ENCODE measurements at regions not wholly inside any gene's neighbourhood (a gene's known extent, or its start where the extent isn't known, plus 50 kb on each side); places are given as distances from the start of the nearest gene placed in this dataset.
"Not testable (repeated sequence)": the region's sequence is repeated elsewhere in the genome, so short reads cannot be mapped to it uniquely, and the experiment has no call there.

GRCh38 chr6:68575765-68576439, 59.2 kb upstream of the ADGRB3 start:
- DNase-seq: no peak

- no peak for DNase-seq
Measured at GRCh38 chr6:68572975-68573374, 62.1 kb upstream of the ADGRB3 start.

- DNase-seq: no peak
Measured at GRCh38 chr6:68572525-68572924, 62.6 kb upstream of the ADGRB3 start.

- DNase-seq: peak; percentile 3
Measured at GRCh38 chr6:68559716-68560115, 75.4 kb upstream of the ADGRB3 start.

GRCh38 chr6:68559070-68559469, 76.0 kb upstream of the ADGRB3 start:
- DNase-seq: peak; percentile 1

- DNase-seq: no peak
Measured at GRCh38 chr6:68546620-68547019, 88.5 kb upstream of the ADGRB3 start.

- no peak for DNase-seq
Measured at GRCh38 chr6:68544450-68544849, 90.6 kb upstream of the ADGRB3 start.

- no peak for DNase-seq
Measured at GRCh38 chr6:68533339-68533795, 101.7 kb upstream of the ADGRB3 start.

GRCh38 chr6:68527691-68528090, 107.4 kb upstream of the ADGRB3 start:
- no peak for DNase-seq

GRCh38 chr6:68506911-68507310, 128.2 kb upstream of the ADGRB3 start:
- no peak for DNase-seq

- no peak for DNase-seq
Measured at GRCh38 chr6:68502946-68503345, 132.1 kb upstream of the ADGRB3 start.

- no peak for DNase-seq
Measured at GRCh38 chr6:68497927-68498326, 137.2 kb upstream of the ADGRB3 start.

GRCh38 chr6:68494880-68495279, 140.2 kb upstream of the ADGRB3 start:
- not testable (repeated sequence) for DNase-seq

GRCh38 chr6:68476611-68477010, 158.5 kb upstream of the ADGRB3 start:
- DNase-seq: no peak

- DNase-seq: no peak
Measured at GRCh38 chr6:68473433-68474210, 161.5 kb upstream of the ADGRB3 start.

GRCh38 chr6:68468244-68468884, 166.7 kb upstream of the ADGRB3 start:
- DNase-seq: no peak

- DNase-seq: no peak
Measured at GRCh38 chr6:68458447-68458846, 176.6 kb upstream of the ADGRB3 start.

GRCh38 chr6:68447112-68447511, 188.0 kb upstream of the ADGRB3 start:
- no peak for DNase-seq

GRCh38 chr6:68445926-68446325, 189.2 kb upstream of the ADGRB3 start:
- DNase-seq: no peak

GRCh38 chr6:68443704-68444103, 191.4 kb upstream of the ADGRB3 start:
- DNase-seq: no peak

GRCh38 chr6:68427630-68428029, 207.5 kb upstream of the ADGRB3 start:
- no peak for DNase-seq

GRCh38 chr6:68410021-68410420, 225.1 kb upstream of the ADGRB3 start:
- no peak for DNase-seq

GRCh38 chr6:68400396-68400795, 234.7 kb upstream of the ADGRB3 start:
- no peak for DNase-seq
